ENCODE measurements at regions not wholly inside any gene's neighbourhood (a gene's known extent, or its start where the extent isn't known, plus 50 kb on each side); places are given as distances from the start of the nearest gene placed in this dataset.

DNA sequence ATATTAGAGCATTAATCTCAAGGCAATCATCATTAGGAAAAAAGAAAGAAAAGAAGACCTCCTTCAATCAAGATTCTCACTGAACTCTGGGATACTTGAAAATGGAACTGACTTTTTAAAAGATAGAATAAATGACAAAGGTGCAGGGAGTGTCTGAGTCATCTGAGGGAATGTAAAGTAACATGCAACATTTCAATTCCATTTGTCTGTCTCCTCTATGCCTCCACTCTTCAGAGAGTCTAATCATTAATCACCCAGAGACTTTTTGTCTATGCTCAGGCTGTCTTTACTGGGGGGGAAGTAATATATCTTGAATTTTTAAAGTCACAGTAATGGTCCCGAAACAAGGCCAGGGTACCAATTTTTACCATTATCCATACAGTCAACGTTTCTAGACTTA, 55.0 kb upstream of the PACRGL start:
- Histone ChIP-seq H3K9me3 (replicated peaks; ENCODE audit: control insufficient read depth, insufficient read depth, low read length) (no peaks in the 10 kb centered on the region), H3K4me2 (ENCODE audit: insufficient read depth, low read length) (no peak overlapping the region), H3K9ac (replicated peaks; ENCODE audit: extremely low read depth, insufficient read depth, low read length) (no peak overlapping the region), H3K27me3 (ENCODE audit: control insufficient read depth in 2 of 2, insufficient read depth in 2 of 2, low read length in 2 of 2) (peaks cover 10 to 14% of the 10 kb centered on the region in 2 experiments), H3K4me1 (ENCODE audit: control insufficient read depth, extremely low read depth, insufficient read depth, low read length) (no peaks in the 10 kb centered on the region), H3K4me3 (replicated peaks in 1 of 3; ENCODE audit: insufficient read depth in 1 of 3, low read depth in 1 of 3, low read length in 3 of 3) (no peak overlapping the region), H3K36me3 (ENCODE audit: control insufficient read depth in 2 of 2, extremely low read depth in 1 of 2, insufficient read depth in 2 of 2, low read length in 2 of 2) (no peaks in the 10 kb centered on the region), H3K27ac (ENCODE audit: insufficient read depth, low read depth, low read length) (no peak overlapping the region), H4K20me1 (replicated peaks; ENCODE audit: control insufficient read depth, extremely low read depth, insufficient read depth, low read length) (no peaks in the 10 kb centered on the region), H2AFZ (ENCODE audit: low read depth, low read length) (no peak overlapping the region), H3K9me1 (replicated peaks; ENCODE audit: control insufficient read depth, extremely low read depth, insufficient read depth, low read length) (no peaks in the 10 kb centered on the region), H3K79me2 (ENCODE audit: control insufficient read depth, insufficient read depth, low read length) (no peaks in the 10 kb centered on the region)
- FAIRE-seq (no peak), DNase-seq (ENCODE audit: low read depth, low spot score) (no peak)
- BruUV-seq (replicated peaks), result no TSS peak
- intact Hi-C loops (cut with micrococcal nuclease) (no loop called here), dilution Hi-C loops (cut with MboI; ENCODE audit: extremely low pct_ligation_motif_present, low sequenced_read_pairs) (no loop called here)
- ChIA-PET POLR2A (no interaction called here), CTCF (no interaction called here)
- TF ChIP-seq POLR2A (IDR thresholded peaks at IDR 0.05; ENCODE audit: low read depth, low read length) (no peak), JUN (IDR thresholded peaks at IDR 0.05; ENCODE audit: borderline replicate concordance, insufficient read depth, insufficient read length, low read depth) (no peak), POLR2AphosphoS5 (IDR thresholded peaks at IDR 0.05; ENCODE audit: insufficient read depth, low read depth, low read length) (no peak), FOS (IDR thresholded peaks at IDR 0.05; ENCODE audit: borderline replicate concordance, insufficient read depth, low read length) (no peak), MYC (IDR thresholded peaks at IDR 0.05; ENCODE audit: low read depth, low read length) (no peak), GATA2 (IDR thresholded peaks at IDR 0.05; ENCODE audit: insufficient read depth, insufficient read length, low read depth, low read length) (no peak), EZH2 (IDR thresholded peaks at IDR 0.05; ENCODE audit: borderline replicate concordance, low read depth, low read length, severe bottlenecking) (no peak)
- TF ChIP-seq, protein P1, sequence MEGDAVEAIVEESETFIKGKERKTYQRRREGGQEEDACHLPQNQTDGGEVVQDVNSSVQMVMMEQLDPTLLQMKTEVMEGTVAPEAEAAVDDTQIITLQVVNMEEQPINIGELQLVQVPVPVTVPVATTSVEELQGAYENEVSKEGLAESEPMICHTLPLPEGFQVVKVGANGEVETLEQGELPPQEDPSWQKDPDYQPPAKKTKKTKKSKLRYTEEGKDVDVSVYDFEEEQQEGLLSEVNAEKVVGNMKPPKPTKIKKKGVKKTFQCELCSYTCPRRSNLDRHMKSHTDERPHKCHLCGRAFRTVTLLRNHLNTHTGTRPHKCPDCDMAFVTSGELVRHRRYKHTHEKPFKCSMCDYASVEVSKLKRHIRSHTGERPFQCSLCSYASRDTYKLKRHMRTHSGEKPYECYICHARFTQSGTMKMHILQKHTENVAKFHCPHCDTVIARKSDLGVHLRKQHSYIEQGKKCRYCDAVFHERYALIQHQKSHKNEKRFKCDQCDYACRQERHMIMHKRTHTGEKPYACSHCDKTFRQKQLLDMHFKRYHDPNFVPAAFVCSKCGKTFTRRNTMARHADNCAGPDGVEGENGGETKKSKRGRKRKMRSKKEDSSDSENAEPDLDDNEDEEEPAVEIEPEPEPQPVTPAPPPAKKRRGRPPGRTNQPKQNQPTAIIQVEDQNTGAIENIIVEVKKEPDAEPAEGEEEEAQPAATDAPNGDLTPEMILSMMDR (IDR thresholded peaks at IDR 0.05; ENCODE audit: extremely low read depth in 1 of 2, insufficient read depth in 1 of 2, low read depth in 1 of 2, low read length in 2 of 2), result no peak
- TF ChIP-seq, protein P2, sequence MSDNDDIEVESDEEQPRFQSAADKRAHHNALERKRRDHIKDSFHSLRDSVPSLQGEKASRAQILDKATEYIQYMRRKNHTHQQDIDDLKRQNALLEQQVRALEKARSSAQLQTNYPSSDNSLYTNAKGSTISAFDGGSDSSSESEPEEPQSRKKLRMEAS (IDR thresholded peaks at IDR 0.05; ENCODE audit: insufficient read depth, insufficient read length), result no peak

All from endothelial cell of umbilical vein (primary cell).